ENCODE measurements at regions not wholly inside any gene's neighbourhood (a gene's known extent, or its start where the extent isn't known, plus 50 kb on each side); places are given as distances from the start of the nearest gene placed in this dataset.

- TF ChIP-seq, protein P1, sequence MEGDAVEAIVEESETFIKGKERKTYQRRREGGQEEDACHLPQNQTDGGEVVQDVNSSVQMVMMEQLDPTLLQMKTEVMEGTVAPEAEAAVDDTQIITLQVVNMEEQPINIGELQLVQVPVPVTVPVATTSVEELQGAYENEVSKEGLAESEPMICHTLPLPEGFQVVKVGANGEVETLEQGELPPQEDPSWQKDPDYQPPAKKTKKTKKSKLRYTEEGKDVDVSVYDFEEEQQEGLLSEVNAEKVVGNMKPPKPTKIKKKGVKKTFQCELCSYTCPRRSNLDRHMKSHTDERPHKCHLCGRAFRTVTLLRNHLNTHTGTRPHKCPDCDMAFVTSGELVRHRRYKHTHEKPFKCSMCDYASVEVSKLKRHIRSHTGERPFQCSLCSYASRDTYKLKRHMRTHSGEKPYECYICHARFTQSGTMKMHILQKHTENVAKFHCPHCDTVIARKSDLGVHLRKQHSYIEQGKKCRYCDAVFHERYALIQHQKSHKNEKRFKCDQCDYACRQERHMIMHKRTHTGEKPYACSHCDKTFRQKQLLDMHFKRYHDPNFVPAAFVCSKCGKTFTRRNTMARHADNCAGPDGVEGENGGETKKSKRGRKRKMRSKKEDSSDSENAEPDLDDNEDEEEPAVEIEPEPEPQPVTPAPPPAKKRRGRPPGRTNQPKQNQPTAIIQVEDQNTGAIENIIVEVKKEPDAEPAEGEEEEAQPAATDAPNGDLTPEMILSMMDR (conservative IDR thresholded peaks at IDR 0.05; ENCODE audit: low read length): no peak
- no peak for TF ChIP-seq EZH2phosphoT487 (IDR thresholded peaks at IDR 0.05; ENCODE audit: borderline replicate concordance, low read depth, low read length)
These were observed 61.2 kb upstream of the TM9SF2 start for GRCh38 chr13:99439850-99440604.

All from OCI-LY7 (cell line).